Stomach smooth muscle (tissue), 2 donors: ENCODE measurements at regions not wholly inside any gene's neighbourhood (a gene's known extent, or its start where the extent isn't known, plus 50 kb on each side); places are given as distances from the start of the nearest gene placed in this dataset.

ENCODE experiments used
- H3K27ac ChIP-seq: one replicate; pipeline ENCODE4 v1.7.0; 2013; ENCODE audit warnings: mild to moderate bottlenecking, low read length, inconsistent platforms
- H3K27me3 ChIP-seq, 2 donors: one replicate each; pipeline ENCODE4 v1.7.0; 2013; ENCODE audit warnings: low read length in 2 of 2; ENCODE audit not compliant: insufficient read depth in 2 of 2, control insufficient read depth in 1 of 2
- H3K36me3 ChIP-seq, 2 donors: one replicate each; pipeline ENCODE4 v1.7.0; 2013; ENCODE audit warnings: low read length in 2 of 2; ENCODE audit not compliant: control insufficient read depth in 2 of 2, insufficient read depth in 2 of 2
- H3K4me1 ChIP-seq: one replicate; pipeline ENCODE4 v1.7.0; 2013; ENCODE audit warnings: low read length; ENCODE audit not compliant: control insufficient read depth, insufficient read depth
- H3K4me3 ChIP-seq, 2 donors: one replicate each; pipeline ENCODE4 v1.7.0; 2013; ENCODE audit warnings: low read length in 2 of 2
- H3K9ac ChIP-seq, 2 donors: one replicate each; pipeline ENCODE4 v1.7.0; 2013; ENCODE audit warnings: low read length in 2 of 2, mild to moderate bottlenecking in 1 of 2
- H3K9me3 ChIP-seq, 2 donors: one replicate each; pipeline ENCODE4 v1.7.0; 2013; ENCODE audit warnings: low read length in 2 of 2; ENCODE audit not compliant: control insufficient read depth in 2 of 2
- donor health status: healthy.
- donor health status: Pancreatic carcinoma.

GRCh38 chr5:113896789-113897188 lies 383.3 kb downstream of the YTHDC2 start:
- Histone ChIP-seq H3K9me3 (no peaks in the 10 kb centered on the region), H3K4me3 (no peak overlapping the region), H3K9ac (no peak overlapping the region), H3K4me1 (no peaks in the 10 kb centered on the region), H3K27ac (no peak overlapping the region), H3K27me3 (no peaks in the 10 kb centered on the region), H3K36me3 (no peaks in the 10 kb centered on the region)

- Histone ChIP-seq H3K9me3 (no peaks in the 10 kb centered on the region), H3K36me3 (no peaks in the 10 kb centered on the region), H3K4me1 (no peaks in the 10 kb centered on the region)
Measured at GRCh38 chr5:113897748-113898147, 384.3 kb downstream of the YTHDC2 start.

GRCh38 chr5:113900141-113900540 lies 386.6 kb downstream of the YTHDC2 start:
- no peak overlapping the region for H3K4me3 ChIP-seq
- H3K27ac ChIP-seq, result no peak overlapping the region
- no peaks in the 10 kb centered on the region for H3K4me1 ChIP-seq
- no peak overlapping the region for H3K9ac ChIP-seq
- H3K36me3 ChIP-seq, result no peaks in the 10 kb centered on the region
- H3K27me3 ChIP-seq, result no peaks in the 10 kb centered on the region
- no peaks in the 10 kb centered on the region for H3K9me3 ChIP-seq

More at GRCh38 chr5:113897748-113898147, 384.3 kb downstream of the YTHDC2 start:
- H3K27ac ChIP-seq, result no peak overlapping the region
- H3K9ac ChIP-seq, result no peak overlapping the region
- H3K27me3 ChIP-seq, result no peaks in the 10 kb centered on the region
- no peak overlapping the region for H3K4me3 ChIP-seq

GRCh38 chr5:113900816-113901215 lies 387.3 kb downstream of the YTHDC2 start:
- Histone ChIP-seq H3K27me3 (no peaks in the 10 kb centered on the region), H3K9me3 (no peaks in the 10 kb centered on the region), H3K36me3 (no peaks in the 10 kb centered on the region), H3K4me1 (no peaks in the 10 kb centered on the region), H3K27ac (no peak overlapping the region), H3K4me3 (no peak overlapping the region), H3K9ac (no peak overlapping the region)

GRCh38 chr5:113901718-113902117 lies 388.2 kb downstream of the YTHDC2 start:
- no peaks in the 10 kb centered on the region for H3K9me3 ChIP-seq
- H3K36me3 ChIP-seq, result no peaks in the 10 kb centered on the region
- no peaks in the 10 kb centered on the region for H3K27me3 ChIP-seq
- no peak overlapping the region for H3K27ac ChIP-seq
- no peak overlapping the region for H3K4me3 ChIP-seq
- no peaks in the 10 kb centered on the region for H3K4me1 ChIP-seq
- no peak overlapping the region for H3K9ac ChIP-seq

- Histone ChIP-seq H3K27ac (no peak overlapping the region), H3K9ac (no peak overlapping the region), H3K4me1 (no peaks in the 10 kb centered on the region), H3K27me3 (no peaks in the 10 kb centered on the region), H3K36me3 (no peaks in the 10 kb centered on the region), H3K4me3 (no peak overlapping the region), H3K9me3 (no peaks in the 10 kb centered on the region)
Measured at GRCh38 chr5:113902917-113903660, 389.6 kb downstream of the YTHDC2 start.

GRCh38 chr5:113909782-113910181 lies 396.3 kb downstream of the YTHDC2 start:
- Histone ChIP-seq H3K9ac (no peak overlapping the region), H3K27ac (no peak overlapping the region), H3K36me3 (no peaks in the 10 kb centered on the region), H3K4me3 (no peak overlapping the region), H3K4me1 (no peaks in the 10 kb centered on the region), H3K9me3 (no peaks in the 10 kb centered on the region), H3K27me3 (no peaks in the 10 kb centered on the region)

- H3K4me1 ChIP-seq, result no peaks in the 10 kb centered on the region
- no peak overlapping the region for H3K27ac ChIP-seq
- H3K36me3 ChIP-seq, result no peaks in the 10 kb centered on the region
- H3K4me3 ChIP-seq, result no peak overlapping the region
- H3K9me3 ChIP-seq, result no peaks in the 10 kb centered on the region
- H3K27me3 ChIP-seq, result no peaks in the 10 kb centered on the region
- no peak overlapping the region for H3K9ac ChIP-seq
Measured at GRCh38 chr5:113917997-113918396, 404.5 kb downstream of the YTHDC2 start.

- Histone ChIP-seq H3K36me3 (no peaks in the 10 kb centered on the region), H3K4me3 (no peak overlapping the region), H3K27me3 (no peaks in the 10 kb centered on the region), H3K9me3 (no peaks in the 10 kb centered on the region), H3K9ac (no peak overlapping the region), H3K27ac (no peak overlapping the region), H3K4me1 (no peaks in the 10 kb centered on the region)
Measured at GRCh38 chr5:113922343-113922742, 408.8 kb downstream of the YTHDC2 start.

- Histone ChIP-seq H3K4me3 (no peak overlapping the region), H3K4me1 (no peaks in the 10 kb centered on the region), H3K9ac (no peak overlapping the region), H3K27ac (no peak overlapping the region), H3K27me3 (no peaks in the 10 kb centered on the region), H3K9me3 (peaks cover 0 to 3% of the 10 kb centered on the region in 2 donors), H3K36me3 (no peaks in the 10 kb centered on the region)
Measured at GRCh38 chr5:113935453-113935852, 422.0 kb downstream of the YTHDC2 start.

GRCh38 chr5:113937301-113937700 lies 423.8 kb downstream of the YTHDC2 start:
- no peak overlapping the region for H3K4me3 ChIP-seq
- H3K27ac ChIP-seq, result no peak overlapping the region
- no peaks in the 10 kb centered on the region for H3K4me1 ChIP-seq
- H3K27me3 ChIP-seq, result no peaks in the 10 kb centered on the region
- peaks cover 0 to 3% of the 10 kb centered on the region in 2 donors for H3K9me3 ChIP-seq
- H3K36me3 ChIP-seq, result no peaks in the 10 kb centered on the region
- no peak overlapping the region for H3K9ac ChIP-seq
